Subcutaneous abdominal adipose tissue (tissue), 5 donors: ENCODE measurements at regions not wholly inside any gene's neighbourhood (a gene's known extent, or its start where the extent isn't known, plus 50 kb on each side); places are given as distances from the start of the nearest gene placed in this dataset.
"Not testable (repeated sequence)": the region's sequence is repeated elsewhere in the genome, so short reads cannot be mapped to it uniquely, and the experiment has no call there.

Source experiments
- H3K27ac ChIP-seq: one replicate; pipeline ENCODE4 v1.7.0; 2013; ENCODE audit warnings: low read depth, mild to moderate bottlenecking, inconsistent platforms, low read length, moderate library complexity
- H3K27me3 ChIP-seq, 5 donors: one replicate each; pipeline ENCODE4 v1.7.0; 2013; ENCODE audit warnings: low read length in 5 of 5, inconsistent platforms in 1 of 5; ENCODE audit not compliant: control insufficient read depth in 5 of 5, insufficient read depth in 4 of 5
- H3K36me3 ChIP-seq, 5 donors: one replicate each; pipeline ENCODE4 v1.7.0; 2013; ENCODE audit warnings: low read length in 5 of 5; ENCODE audit not compliant: control insufficient read depth in 5 of 5, insufficient read depth in 5 of 5
- H3K4me1 ChIP-seq, 5 donors: one replicate each; pipeline ENCODE4 v1.7.0; 2013; ENCODE audit warnings: low read length in 5 of 5, mild to moderate bottlenecking in 3 of 5, moderate library complexity in 1 of 5; ENCODE audit not compliant: control insufficient read depth in 5 of 5, insufficient read depth in 5 of 5
- H3K4me3 ChIP-seq, 5 donors: one replicate each; pipeline ENCODE4 v1.7.0; 2013; ENCODE audit warnings: low read length in 5 of 5, low read depth in 1 of 5
- H3K9ac ChIP-seq, 5 donors: one replicate each; pipeline ENCODE4 v1.7.0; 2013; ENCODE audit warnings: low read length in 5 of 5, mild to moderate bottlenecking in 4 of 5, moderate library complexity in 3 of 5
- H3K9me3 ChIP-seq, 5 donors: one replicate each; pipeline ENCODE4 v1.7.0; 2013; ENCODE audit warnings: low read length in 5 of 5; ENCODE audit not compliant: control insufficient read depth in 5 of 5
- donor health status: healthy.
- donor health status: healthy.
- donor health status: healthy.
- donor health status: healthy.
- donor health status: healthy.

GRCh38 chr22:10779200-10779599 is 4748.8 kb upstream of the OR11H1 start:
- not testable (repeated sequence) for H3K4me3 ChIP-seq, H3K9ac ChIP-seq, H3K27ac ChIP-seq, H3K27me3 ChIP-seq, H3K36me3 ChIP-seq, H3K4me1 ChIP-seq
- H3K9me3 ChIP-seq = peaks cover 0 to 18% (median 2%) of the 10 kb centered on the region in 5 donors

DNA sequence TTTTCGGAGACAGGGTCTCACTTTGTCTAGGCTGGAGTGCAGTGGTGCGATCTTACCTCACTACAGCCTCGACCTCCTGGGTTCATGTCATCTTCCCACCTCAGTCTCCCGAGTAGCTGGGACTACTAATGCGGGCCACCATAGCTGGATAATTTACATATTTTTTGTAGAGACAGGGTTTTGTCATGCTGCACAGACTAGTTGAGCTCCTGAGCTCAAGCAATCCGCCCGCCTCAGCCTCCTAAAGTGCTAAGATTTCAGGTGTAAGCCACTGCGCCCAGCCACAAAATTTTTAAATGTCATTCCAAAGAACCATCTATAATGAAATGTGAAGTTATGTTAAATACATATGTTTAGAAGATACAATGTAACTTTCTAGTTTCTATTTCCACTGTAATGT is 4747.7 kb upstream of the OR11H1 start:
- H3K27me3 ChIP-seq = no peaks in the 10 kb centered on the region
- peaks cover 0 to 18% (median 2%) of the 10 kb centered on the region in 5 donors for H3K9me3 ChIP-seq
- H3K36me3 ChIP-seq = no peaks in the 10 kb centered on the region
- no peaks in the 10 kb centered on the region for H3K4me1 ChIP-seq
- no peak overlapping the region for H3K4me3 ChIP-seq
- H3K27ac ChIP-seq = no peak overlapping the region
- no peak overlapping the region for H3K9ac ChIP-seq

DNA sequence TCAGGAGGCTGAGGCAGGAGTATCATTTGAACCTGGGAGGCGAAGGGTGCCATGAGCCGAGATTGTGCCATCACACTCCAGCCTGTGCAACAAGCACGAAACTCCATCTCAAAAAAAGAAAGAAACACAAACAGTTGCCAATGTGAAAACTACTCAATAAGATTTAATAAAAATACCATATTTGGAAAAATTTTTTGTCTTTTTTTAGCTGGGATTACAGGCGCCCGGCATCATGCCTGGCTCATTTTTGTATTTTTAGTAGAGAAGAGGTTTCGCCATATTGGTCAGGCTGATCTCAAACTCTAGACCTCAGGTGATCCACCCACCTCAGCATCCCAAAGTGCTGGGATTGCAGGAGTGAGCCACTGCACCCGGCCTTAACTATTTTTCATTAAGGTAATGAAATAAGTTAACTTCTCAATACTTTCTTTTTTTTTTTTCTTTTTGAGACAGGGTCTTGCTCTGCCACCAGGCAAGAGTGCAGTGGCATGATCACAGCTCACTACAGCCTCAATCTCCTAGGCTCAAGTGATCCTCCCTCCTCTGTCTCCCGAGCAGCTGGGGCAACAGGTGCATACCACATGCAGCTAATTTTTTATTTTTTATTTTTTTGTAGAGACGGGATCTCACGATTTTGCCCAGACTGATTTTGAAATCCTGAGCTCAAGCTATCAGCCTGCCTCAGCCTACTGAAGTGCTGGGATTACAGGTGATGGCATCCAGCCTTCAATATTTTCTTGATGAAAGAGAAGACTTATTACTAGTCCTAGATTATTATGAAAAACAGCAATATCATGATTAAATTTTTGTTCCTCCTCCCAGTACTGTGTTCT is 4746.2 kb upstream of the OR11H1 start:
- no peaks in the 10 kb centered on the region for H3K27me3 ChIP-seq
- no peak overlapping the region for H3K4me3 ChIP-seq
- H3K27ac ChIP-seq = no peak overlapping the region
- no peaks in the 10 kb centered on the region for H3K36me3 ChIP-seq
- no peak overlapping the region for H3K9ac ChIP-seq
- H3K9me3 ChIP-seq = peaks cover 0 to 18% (median 2%) of the 10 kb centered on the region in 5 donors
- no peaks in the 10 kb centered on the region for H3K4me1 ChIP-seq
